Amygdala (tissue), 56 donors: ENCODE measurements at regions not wholly inside any gene's neighbourhood (a gene's known extent, or its start where the extent isn't known, plus 50 kb on each side); places are given as distances from the start of the nearest gene placed in this dataset.
"Not testable (repeated sequence)": the region's sequence is repeated elsewhere in the genome, so short reads cannot be mapped to it uniquely, and the experiment has no call there.

Experiments
- DNase-seq, 56 donors: peaks; one replicate each; lab custom pipeline; 2025; lab: John Stamatoyannopoulos, UW

- DNase-seq, result no peak
Measured at GRCh38 chr1:200258447-200259375, 151.1 kb downstream of the ZNF281 start.

GRCh38 chr1:200257235-200257634, 152.6 kb downstream of the ZNF281 start:
- DNase-seq, result no peak

GRCh38 chr1:200254602-200255001, 155.2 kb downstream of the ZNF281 start:
- not testable (repeated sequence) for DNase-seq

- DNase-seq, result no peak
Measured at GRCh38 chr1:200253774-200254495, 155.9 kb downstream of the ZNF281 start.

GRCh38 chr1:200252531-200252930, 157.3 kb downstream of the ZNF281 start:
- DNase-seq, result no peak

DNA sequence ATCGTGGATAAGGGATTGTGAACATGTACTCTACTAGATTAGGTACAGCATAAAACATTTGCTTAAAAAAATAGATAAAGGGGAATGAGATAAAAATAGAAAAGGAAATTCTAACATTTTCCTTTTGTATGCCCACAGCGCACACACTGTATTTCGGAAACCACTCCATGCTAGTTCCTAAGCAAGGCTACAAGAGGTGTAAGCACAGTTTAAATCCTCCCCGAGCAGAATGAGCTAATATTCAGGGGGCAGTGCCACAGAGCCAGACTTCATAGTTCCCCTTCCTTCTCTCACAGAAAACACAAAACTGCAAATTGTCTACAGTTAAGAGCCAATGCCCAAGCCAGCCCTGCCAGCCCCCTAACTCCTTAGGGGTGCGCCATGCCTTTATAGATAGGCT, 159.4 kb downstream of the ZNF281 start:
- no peak for DNase-seq

GRCh38 chr1:200248541-200248940, 161.3 kb downstream of the ZNF281 start:
- no peak for DNase-seq

- no peak for DNase-seq
Measured at GRCh38 chr1:200247518-200247917, 162.3 kb downstream of the ZNF281 start.

DNA sequence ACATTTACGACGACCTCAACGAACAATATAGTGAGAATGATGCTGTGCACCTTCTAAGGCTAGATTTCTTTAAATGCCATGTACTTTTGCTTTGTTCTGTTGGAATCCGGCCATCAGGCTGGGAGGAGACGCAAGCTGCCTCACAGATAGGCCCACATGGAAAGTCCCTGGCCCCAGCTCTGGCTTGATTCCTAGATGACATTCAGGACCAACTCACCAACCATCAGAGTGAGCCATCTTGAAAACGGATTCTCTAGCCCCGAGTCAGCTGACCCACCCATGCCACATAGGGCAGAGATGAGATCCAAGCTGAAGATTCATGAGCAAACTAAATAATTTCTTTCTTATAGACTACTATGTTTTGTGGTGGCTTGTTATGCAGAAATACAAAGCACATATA, 164.4 kb downstream of the ZNF281 start:
- DNase-seq, result no peak

DNA sequence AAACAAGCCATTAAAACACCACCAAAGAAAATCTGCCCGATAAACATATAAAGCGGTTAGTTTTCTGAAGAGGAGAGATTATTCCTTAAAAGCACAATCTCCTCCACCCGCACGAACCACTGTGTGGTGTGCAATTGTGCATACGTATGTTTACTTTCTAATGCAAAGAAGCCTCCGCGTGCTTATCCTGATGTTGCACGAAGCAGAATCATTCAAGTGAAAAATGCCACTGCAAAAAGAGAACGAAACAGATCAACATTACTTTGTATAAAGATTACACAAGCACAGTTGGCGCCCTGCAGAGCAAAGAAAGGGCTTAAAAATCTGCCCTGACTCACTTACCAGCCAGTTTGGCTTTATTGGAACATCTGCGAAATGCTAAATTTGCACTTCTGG, 166.8 kb downstream of the ZNF281 start:
- DNase-seq, result no peak

GRCh38 chr1:200242110-200243041, 167.5 kb downstream of the ZNF281 start:
- DNase-seq, result no peak

GRCh38 chr1:200240656-200241055, 169.2 kb downstream of the ZNF281 start:
- DNase-seq, result no peak

GRCh38 chr1:200238311-200238710, 171.5 kb downstream of the ZNF281 start:
- DNase-seq, result no peak

DNA sequence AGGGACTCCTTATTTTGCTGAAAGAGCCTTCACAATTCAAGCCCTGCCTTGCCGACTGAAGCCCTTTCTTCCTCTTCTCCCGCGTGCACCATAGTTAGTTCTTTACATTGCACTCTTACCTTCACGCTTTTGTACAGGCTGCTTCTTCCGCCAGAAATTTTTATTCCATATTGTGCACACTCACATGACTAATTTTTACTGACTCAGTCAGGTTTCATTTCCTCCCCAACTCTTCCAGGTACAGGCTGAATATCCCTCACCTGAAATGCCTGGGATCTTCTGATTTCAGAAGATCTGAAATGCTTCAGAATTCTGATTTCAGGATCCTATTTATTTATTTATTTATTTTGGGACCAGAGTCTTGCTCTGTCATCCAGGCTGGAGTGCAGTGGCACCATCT, 172.8 kb downstream of the ZNF281 start:
- DNase-seq, result no peak

DNA sequence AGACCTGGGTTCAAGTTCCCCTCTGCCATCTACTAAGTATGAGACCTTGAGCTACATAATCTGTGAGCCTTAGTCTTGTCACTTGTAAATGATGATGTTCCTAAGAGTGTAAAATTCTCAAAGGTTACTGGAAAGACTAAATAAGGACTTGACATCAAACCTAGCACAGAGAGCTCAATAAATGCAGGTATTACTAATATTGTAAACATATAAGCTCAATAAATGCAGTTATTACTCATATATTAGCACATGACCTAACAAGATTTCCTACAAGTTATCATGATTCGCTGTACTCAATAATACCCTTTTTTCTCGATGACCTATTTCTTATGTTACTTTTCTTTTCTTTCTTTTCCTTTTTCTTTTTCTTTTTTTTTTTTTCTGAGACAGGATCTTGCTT, 174.9 kb downstream of the ZNF281 start:
- DNase-seq, result no peak

- no peak for DNase-seq
Measured at GRCh38 chr1:200233393-200233792, 176.4 kb downstream of the ZNF281 start.

- no peak for DNase-seq
Measured at GRCh38 chr1:200231787-200232231, 178.0 kb downstream of the ZNF281 start.

DNA sequence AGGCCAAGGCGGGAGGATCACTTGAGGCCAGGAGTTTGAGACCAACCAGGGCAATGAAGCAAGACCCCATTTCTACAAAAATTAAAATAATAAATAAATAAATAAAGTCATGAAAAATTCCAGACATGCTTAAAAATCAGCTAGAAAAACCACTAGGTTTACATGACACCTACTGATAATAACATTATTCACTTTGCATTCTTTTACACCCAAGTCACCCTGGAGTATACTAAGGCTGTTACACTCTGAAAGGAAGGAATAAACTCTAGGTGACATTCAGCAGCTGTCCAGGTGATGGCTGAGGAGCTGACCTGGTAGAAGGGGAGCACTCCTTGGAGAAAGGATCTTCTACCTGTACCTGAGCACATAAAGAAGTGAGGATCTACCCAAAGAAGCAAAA, 179.2 kb downstream of the ZNF281 start:
- DNase-seq, result no peak

DNA sequence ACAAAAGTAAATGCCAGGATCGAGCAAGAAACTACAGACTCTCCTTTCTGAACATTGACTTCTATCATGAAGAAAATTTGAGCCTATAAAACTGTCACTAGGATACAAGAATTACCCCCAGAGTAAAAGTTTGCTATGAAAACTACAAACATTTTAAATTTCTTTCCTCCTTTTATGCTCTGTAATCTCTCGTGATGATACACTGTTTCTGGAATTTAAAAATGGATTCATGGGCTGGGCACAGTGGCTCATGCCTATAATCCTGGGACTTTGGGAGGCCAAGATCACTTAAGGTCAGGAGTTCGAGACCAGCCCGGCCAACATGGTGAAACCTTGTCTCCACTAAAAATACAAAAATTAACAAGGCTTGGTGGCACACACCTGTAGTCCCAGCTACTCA, 181.3 kb downstream of the ZNF281 start:
- no peak for DNase-seq

- no peak for DNase-seq
Measured at GRCh38 chr1:200228081-200228480, 181.8 kb downstream of the ZNF281 start.
